HEK293T (cell line): ENCODE measurements at regions not wholly inside any gene's neighbourhood (a gene's known extent, or its start where the extent isn't known, plus 50 kb on each side); places are given as distances from the start of the nearest gene placed in this dataset.

Experiments used
- FOXM1 ChIP-seq: fragments of 450-650 bp; IDR thresholded peaks from 2 replicates; pipeline ENCODE4 v1.6.1; 2017; ENCODE audit warnings: mild to moderate bottlenecking, borderline replicate concordance
- SP1 ChIP-seq: fragments of 450-650 bp; IDR thresholded peaks from 2 replicates; pipeline ENCODE4 v1.6.1; 2017
- SUZ12 ChIP-seq: fragments of 450-650 bp; IDR thresholded peaks from 2 replicates; pipeline ENCODE4 v1.6.1; 2016; ENCODE audit warnings: mild to moderate bottlenecking

DNA sequence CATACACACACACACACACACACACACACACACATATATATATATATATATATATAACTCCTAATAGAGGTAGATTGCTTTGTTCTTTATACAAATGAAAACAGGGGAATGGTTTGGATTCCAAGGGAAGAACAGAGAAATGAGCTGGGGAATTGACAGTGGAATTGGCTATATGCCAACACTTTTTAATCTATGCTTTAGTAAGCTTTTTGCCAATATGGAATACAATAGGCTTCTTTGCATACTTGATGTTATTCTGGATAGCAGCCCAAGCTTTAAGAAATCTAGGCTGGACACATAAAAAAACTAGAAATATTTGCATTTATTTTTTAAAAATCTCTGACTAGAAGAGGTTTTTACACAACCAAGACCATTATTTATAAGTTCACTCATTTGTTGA, 334.2 kb upstream of the MDFIC2 start:
- TF ChIP-seq SP1 (no peak), SUZ12 (no peak), FOXM1 (no peak)
